Renal pelvis (tissue), 1 donor: ENCODE measurements at regions not wholly inside any gene's neighbourhood (a gene's known extent, or its start where the extent isn't known, plus 50 kb on each side); places are given as distances from the start of the nearest gene placed in this dataset.
"Not testable (repeated sequence)": the region's sequence is repeated elsewhere in the genome, so short reads cannot be mapped to it uniquely, and the experiment has no call there.

Experiments used
- DNase-seq: peaks from one replicate; pipeline ENCODE4 v3.0.0-alpha.2; 2013

GRCh38 chr2:183807870-183808269 lies 683.6 kb downstream of the NUP35 start:
- no peak for DNase-seq

- DNase-seq: no peak
These were observed 685.2 kb downstream of the NUP35 start for GRCh38 chr2:183809404-183809803.

GRCh38 chr2:183811281-183811680 lies 687.0 kb downstream of the NUP35 start:
- no peak for DNase-seq

- DNase-seq: no peak
These were observed 687.8 kb downstream of the NUP35 start for GRCh38 chr2:183812091-183812490.

GRCh38 chr2:183825710-183826109 lies 701.5 kb downstream of the NUP35 start:
- no peak for DNase-seq

GRCh38 chr2:183829931-183830330 lies 705.7 kb downstream of the NUP35 start:
- DNase-seq: no peak

GRCh38 chr2:183837157-183837556 lies 712.9 kb downstream of the NUP35 start:
- no peak for DNase-seq

- no peak for DNase-seq
These were observed 714.1 kb downstream of the NUP35 start for GRCh38 chr2:183838295-183838694.

- DNase-seq: no peak
These were observed 715.9 kb downstream of the NUP35 start for GRCh38 chr2:183840061-183840584.

- not testable (repeated sequence) for DNase-seq
These were observed 725.6 kb downstream of the NUP35 start for GRCh38 chr2:183849826-183850225.

- no peak for DNase-seq
These were observed 734.9 kb downstream of the NUP35 start for GRCh38 chr2:183859129-183859528.

- DNase-seq: no peak
These were observed 731.7 kb upstream of the ZNF804A start for GRCh38 chr2:183866666-183867065.

- DNase-seq: no peak
These were observed 731.1 kb upstream of the ZNF804A start for GRCh38 chr2:183867206-183867605.

- DNase-seq: no peak
These were observed 730.2 kb upstream of the ZNF804A start for GRCh38 chr2:183868153-183868552.

GRCh38 chr2:183868707-183869106 lies 729.6 kb upstream of the ZNF804A start:
- no peak for DNase-seq

GRCh38 chr2:183872131-183872530 lies 726.2 kb upstream of the ZNF804A start:
- no peak for DNase-seq

- no peak for DNase-seq
These were observed 716.4 kb upstream of the ZNF804A start for GRCh38 chr2:183881978-183882377.

GRCh38 chr2:183892315-183892941 lies 705.9 kb upstream of the ZNF804A start:
- no peak for DNase-seq

GRCh38 chr2:183898641-183899040 lies 699.7 kb upstream of the ZNF804A start:
- no peak for DNase-seq

GRCh38 chr2:183901931-183902330 lies 696.4 kb upstream of the ZNF804A start:
- DNase-seq: no peak

- DNase-seq: no peak
These were observed 695.3 kb upstream of the ZNF804A start for GRCh38 chr2:183903026-183903425.

- not testable (repeated sequence) for DNase-seq
These were observed 682.3 kb upstream of the ZNF804A start for GRCh38 chr2:183916041-183916440.

GRCh38 chr2:183919167-183919566 lies 679.2 kb upstream of the ZNF804A start:
- DNase-seq: no peak

- no peak for DNase-seq
These were observed 678.4 kb upstream of the ZNF804A start for GRCh38 chr2:183919926-183920325.
